NCI-H2081 treated with DMSO at 0.1 percent for 48 hours (cell line): ENCODE measurements at regions not wholly inside any gene's neighbourhood (a gene's known extent, or its start where the extent isn't known, plus 50 kb on each side); places are given as distances from the start of the nearest gene placed in this dataset.
"Not testable (repeated sequence)": the region's sequence is repeated elsewhere in the genome, so short reads cannot be mapped to it uniquely, and the experiment has no call there.

Experiments
- DNase-seq: peaks from one replicate; lab custom pipeline; 2025; lab: John Stamatoyannopoulos, UW

- no peak for DNase-seq
These were observed 222.8 kb downstream of the FOXD2 start for GRCh38 chr1:47660622-47661021.

GRCh38 chr1:47661040-47661439 lies 223.2 kb downstream of the FOXD2 start:
- no peak for DNase-seq

- DNase-seq = no peak
These were observed 224.2 kb downstream of the FOXD2 start for GRCh38 chr1:47662068-47662467.

GRCh38 chr1:47663286-47663685 lies 225.4 kb downstream of the FOXD2 start:
- no peak for DNase-seq

GRCh38 chr1:47664356-47664755 lies 226.5 kb downstream of the FOXD2 start:
- no peak for DNase-seq

GRCh38 chr1:47664896-47665295 lies 227.1 kb downstream of the FOXD2 start:
- DNase-seq = not testable (repeated sequence)

GRCh38 chr1:47669081-47669585 lies 231.3 kb downstream of the FOXD2 start:
- DNase-seq = no peak

GRCh38 chr1:47672622-47673021 lies 234.8 kb downstream of the FOXD2 start:
- no peak for DNase-seq

GRCh38 chr1:47674189-47674588 lies 236.3 kb downstream of the FOXD2 start:
- no peak for DNase-seq

- no peak for DNase-seq
These were observed 237.3 kb downstream of the FOXD2 start for GRCh38 chr1:47675047-47675675.

GRCh38 chr1:47675721-47676120 lies 237.9 kb downstream of the FOXD2 start:
- DNase-seq = no peak

- no peak for DNase-seq
These were observed 238.6 kb downstream of the FOXD2 start for GRCh38 chr1:47676311-47677054.

- no peak for DNase-seq
These were observed 239.5 kb downstream of the FOXD2 start for GRCh38 chr1:47677241-47677940.

GRCh38 chr1:47678464-47678980 lies 240.7 kb downstream of the FOXD2 start:
- DNase-seq = no peak

GRCh38 chr1:47679301-47679791 lies 241.5 kb downstream of the FOXD2 start:
- no peak for DNase-seq

GRCh38 chr1:47679826-47680225 lies 242.0 kb downstream of the FOXD2 start:
- no peak for DNase-seq

- DNase-seq = no peak
These were observed 243.1 kb downstream of the FOXD2 start for GRCh38 chr1:47680815-47681475.

- no peak for DNase-seq
These were observed 243.9 kb downstream of the FOXD2 start for GRCh38 chr1:47681735-47682134.

GRCh38 chr1:47682198-47682597 lies 244.4 kb downstream of the FOXD2 start:
- no peak for DNase-seq

- DNase-seq = no peak
These were observed 245.0 kb downstream of the FOXD2 start for GRCh38 chr1:47682786-47683350.

- no peak for DNase-seq
These were observed 245.6 kb downstream of the FOXD2 start for GRCh38 chr1:47683401-47683800.

- no peak for DNase-seq
These were observed 246.7 kb downstream of the FOXD2 start for GRCh38 chr1:47684518-47684917.
